ENCODE measurements at regions not wholly inside any gene's neighbourhood (a gene's known extent, or its start where the extent isn't known, plus 50 kb on each side); places are given as distances from the start of the nearest gene placed in this dataset.

- TF ChIP-seq ARNT (IDR thresholded peaks at IDR 0.05), result no peak
- TF ChIP-seq SUZ12 (IDR thresholded peaks at IDR 0.05), result no peak
- no peak for TF ChIP-seq SP1 (IDR thresholded peaks at IDR 0.05)
Observed at GRCh38 chr10:120105001-120105400, 212.5 kb downstream of the SEC23IP start.
